GM18517 (cell line): ENCODE measurements at regions not wholly inside any gene's neighbourhood (a gene's known extent, or its start where the extent isn't known, plus 50 kb on each side); places are given as distances from the start of the nearest gene placed in this dataset.
"Not testable (repeated sequence)": the region's sequence is repeated elsewhere in the genome, so short reads cannot be mapped to it uniquely, and the experiment has no call there.

Source experiments
- ATAC-seq: cut with Tn5 transposase; IDR thresholded peaks from one replicate; pipeline ENCODE4 v1.9.1; 2021; ENCODE audit warnings: mild to moderate bottlenecking, moderate library complexity; ENCODE audit not compliant: unreplicated experiment

DNA sequence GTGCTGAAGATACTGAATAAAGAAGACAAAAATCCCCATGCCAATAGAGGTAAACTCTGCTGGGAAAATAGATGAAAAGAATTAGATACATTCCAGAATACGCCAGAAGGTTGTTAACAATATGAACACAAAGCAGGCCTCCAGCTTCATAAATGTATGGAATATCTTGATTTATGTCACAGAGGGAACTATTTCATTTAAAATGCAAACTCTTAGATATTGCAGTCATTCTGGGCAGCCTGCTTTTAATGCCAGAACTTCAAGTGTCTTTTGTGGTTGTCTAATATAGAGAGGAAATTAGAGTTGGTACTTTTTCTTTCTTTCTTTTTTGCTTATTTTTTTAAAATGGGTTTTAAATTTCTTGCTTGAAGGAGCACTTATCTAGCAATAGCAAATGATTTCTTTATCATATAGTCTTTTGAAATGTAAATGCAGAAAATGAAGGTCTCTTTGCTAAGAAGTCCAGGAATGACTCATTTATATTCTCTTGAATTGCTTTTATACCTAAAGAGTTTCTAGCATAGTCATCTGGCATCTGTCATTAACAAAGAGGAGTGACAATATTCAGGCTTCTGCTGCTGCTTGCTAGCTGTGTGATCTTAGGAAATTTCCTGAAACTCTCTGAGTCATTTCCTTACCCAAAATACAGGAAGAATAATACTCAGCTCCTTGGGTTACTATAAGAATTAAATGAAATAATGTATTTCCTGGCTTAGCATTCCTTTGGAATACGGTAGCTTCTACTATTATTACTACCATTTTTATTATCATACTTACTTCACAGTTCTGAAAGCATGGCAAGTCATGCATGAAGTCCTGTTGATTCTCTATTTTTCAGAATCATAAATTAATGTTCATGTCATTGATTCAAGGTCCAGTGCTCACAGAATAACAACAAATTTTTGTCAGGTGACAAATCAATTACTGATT, 527.6 kb downstream of the DIPK2A start:
- no peak for ATAC-seq

DNA sequence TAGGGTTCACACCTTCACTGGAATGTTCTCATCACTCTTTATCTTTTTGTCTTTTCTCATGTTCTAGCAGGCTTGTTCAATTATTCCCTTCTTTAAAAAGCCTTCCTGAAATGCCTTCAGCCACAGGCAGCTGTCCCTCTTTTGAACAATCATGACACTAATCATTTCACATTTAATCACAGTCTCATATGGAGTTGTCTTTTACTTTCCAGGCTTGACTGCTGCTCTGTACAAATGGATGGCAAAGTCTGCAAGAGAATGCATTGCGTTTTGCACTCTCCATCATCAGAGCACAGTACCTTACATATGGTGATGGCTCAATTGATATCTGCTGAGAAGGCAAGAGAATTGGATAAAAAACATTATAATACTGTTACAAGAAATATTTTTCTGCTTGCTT, 529.8 kb downstream of the DIPK2A start:
- no peak for ATAC-seq

DNA sequence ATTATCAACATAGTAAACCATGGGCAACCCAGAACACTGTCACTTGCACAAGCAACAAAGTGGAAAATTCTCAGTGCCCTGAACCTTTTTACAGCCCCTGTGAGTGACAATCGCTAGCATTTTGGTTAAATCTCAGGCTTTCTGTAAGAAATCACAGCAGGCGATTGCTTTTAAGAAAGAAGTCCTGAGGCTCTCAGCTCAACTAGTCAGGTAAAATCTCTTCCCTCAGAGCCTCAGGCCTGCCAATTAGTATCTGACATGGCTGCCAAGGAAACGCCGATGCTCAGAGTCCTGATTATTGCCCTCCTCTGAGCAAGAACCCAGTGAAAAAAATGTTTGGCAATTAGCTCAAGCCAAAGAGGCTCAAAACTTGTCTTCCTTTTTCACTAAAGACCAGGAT, 530.8 kb downstream of the DIPK2A start:
- no peak for ATAC-seq

DNA sequence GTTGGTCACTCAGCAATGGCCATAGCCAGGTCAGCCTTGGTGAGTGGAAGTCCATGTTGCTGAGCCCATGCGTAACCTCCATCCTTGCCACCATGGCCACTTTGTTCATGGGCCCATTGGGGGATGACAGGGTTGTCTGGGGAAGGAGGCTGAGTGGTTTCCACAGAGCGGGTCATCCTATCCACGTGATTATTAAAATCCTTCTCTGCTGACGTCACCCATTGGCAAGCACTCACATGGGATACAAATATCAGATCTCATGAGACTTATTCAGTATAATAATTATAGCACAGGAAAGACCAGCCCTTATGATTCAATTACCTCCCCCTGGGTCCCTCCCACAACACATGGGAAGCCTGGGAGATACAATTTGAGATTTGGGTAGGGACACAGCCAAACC, 534.8 kb downstream of the DIPK2A start:
- ATAC-seq = not testable (repeated sequence)

DNA sequence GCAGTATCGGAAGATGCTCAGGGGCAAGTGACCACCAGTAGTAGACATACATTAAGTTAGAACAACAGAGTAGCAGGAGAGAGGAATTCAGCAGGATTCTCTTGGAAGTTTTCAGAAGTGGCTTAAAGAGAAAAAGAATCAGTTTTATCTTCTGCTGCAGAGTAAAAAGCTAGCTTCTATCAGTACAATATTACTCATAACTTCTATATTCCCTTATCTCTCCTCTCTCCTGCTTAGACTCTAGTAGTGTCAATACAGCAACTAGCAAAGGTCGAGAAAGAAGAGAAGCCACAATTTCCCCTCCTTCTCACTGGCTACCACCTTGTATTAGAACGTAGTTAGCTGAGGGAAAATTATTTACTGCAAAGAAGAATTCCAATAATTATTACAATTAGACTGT, 539.7 kb downstream of the DIPK2A start:
- no peak for ATAC-seq

DNA sequence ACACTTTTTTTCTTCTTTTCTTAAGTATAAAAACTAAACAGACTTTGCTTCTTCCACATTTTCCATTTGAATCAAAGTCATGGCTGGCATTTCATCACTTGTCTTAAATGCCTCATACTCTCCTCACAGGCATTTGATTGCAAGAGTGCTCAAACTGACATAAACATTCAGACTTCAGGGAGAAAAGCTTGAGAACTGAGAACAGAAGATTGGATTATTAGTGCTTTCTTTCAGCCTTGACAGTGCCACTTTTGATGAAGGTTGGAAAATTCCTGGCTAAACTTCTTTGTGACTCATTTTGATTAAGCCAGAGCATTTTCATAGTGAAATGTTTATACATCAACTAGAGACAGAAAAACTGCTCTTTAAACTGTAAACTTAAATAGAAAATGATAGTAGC, 544.4 kb downstream of the DIPK2A start:
- ATAC-seq = no peak

DNA sequence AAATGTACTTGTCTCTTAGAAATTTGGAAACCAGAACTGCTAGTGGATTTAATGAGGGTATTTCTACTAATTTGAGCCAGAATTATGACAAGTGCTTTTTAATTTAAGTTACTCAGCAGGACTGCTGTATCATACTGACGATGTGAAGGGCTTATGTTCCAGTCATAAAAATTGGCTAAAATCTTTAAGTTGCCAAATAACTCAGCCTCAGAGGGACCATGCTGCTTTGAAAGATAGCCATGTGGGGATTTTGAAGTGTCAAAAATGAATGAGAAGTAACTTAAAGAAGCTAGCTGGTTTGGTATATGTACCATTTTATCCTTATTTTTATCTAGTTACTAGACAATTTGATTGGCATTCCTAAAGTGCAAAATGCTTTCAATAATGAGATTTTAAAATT, 545.0 kb downstream of the DIPK2A start:
- no peak for ATAC-seq

DNA sequence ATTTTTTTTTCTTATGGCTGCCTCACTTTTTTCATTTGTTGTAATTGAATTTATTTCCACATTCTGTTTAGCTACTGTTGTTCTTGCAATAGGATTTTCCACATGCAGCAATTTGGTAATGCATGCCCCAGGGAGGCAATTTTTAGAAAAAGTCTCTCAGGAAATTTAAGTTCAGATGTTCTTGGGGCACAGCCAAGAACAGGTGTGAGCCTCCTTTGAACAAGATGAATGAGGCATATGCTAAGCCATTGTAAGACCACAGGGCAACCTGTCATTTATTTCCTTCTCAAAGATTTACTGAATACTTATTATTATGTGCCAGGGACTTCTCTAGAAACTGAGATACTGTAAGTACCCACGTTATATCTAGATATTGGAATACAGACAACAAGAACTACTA, 549.5 kb downstream of the DIPK2A start:
- ATAC-seq = no peak

DNA sequence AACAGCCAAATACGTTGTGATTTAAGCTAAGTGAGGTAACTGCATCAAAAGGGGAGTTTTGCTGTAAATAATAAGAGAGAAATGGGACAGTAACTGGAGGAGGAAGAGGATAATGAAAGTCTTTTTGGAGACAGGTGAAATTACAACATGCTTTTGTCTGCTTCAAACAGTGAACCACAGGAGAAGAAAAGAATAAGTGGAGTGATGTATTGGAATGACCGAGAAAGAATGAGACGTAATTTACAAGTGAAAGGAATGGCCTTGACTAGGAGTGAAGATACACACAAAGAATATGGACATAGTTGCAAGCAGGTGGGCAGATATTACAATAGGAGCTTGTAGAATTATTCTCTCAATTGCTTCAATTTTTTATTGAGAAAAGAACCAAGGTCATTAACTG, 550.8 kb downstream of the DIPK2A start:
- ATAC-seq = no peak

DNA sequence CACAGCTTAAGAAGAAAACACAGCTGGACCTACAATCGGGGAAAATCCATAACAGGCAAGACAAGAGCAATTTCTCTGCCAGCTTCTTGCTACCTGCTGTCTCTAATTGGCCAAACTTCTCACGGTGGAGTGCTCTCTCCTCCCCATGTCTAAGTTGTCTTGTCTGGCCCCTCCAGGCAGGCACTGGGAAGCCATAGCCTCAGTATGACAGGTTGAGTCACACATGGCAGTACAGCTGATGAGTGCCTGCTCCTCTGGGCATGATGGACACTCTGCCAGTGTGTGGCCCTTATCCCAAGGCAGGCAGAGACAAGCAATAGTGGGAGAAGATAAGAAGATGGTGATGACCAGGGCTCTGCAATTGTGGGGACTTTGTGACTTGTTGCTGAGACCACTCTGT, 551.8 kb downstream of the DIPK2A start:
- no peak for ATAC-seq

DNA sequence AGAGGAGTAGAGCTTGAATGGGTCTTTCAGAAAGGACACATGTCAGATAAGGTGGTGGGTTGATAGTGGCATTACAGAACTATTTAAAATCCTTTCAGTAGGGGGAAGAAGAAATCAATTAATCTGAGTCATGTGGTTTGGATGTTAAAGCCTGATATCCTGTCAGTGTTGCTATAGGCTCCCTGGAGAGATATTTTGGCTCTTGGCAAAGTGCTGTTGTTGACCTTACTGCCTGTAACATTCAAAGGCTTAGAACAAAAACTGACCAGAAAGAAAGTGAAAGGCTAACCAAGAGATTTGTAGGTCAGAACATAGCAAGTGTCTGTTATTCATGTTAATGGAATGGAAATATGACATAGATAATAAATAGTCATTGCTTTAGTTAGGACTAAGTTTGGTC, 552.9 kb downstream of the DIPK2A start:
- no peak for ATAC-seq

DNA sequence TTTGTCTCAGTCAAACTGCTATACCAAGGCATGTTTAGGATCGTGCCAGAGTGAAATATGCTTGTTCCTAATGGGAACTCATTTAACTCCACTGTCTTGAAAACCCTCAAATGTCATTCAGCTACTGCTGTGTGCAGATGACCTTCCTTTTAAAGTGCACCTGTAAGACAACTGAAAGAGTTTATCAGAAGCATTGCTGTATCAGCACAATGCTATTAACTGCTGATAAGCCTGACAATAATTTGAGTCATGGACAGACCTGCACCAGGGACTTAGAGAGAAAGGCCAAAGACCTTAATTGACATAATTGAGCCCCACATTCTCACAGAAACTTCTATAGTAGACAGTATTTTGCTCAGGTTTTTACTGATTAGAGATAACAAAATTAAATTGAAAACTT, 557.9 kb downstream of the DIPK2A start:
- no peak for ATAC-seq

DNA sequence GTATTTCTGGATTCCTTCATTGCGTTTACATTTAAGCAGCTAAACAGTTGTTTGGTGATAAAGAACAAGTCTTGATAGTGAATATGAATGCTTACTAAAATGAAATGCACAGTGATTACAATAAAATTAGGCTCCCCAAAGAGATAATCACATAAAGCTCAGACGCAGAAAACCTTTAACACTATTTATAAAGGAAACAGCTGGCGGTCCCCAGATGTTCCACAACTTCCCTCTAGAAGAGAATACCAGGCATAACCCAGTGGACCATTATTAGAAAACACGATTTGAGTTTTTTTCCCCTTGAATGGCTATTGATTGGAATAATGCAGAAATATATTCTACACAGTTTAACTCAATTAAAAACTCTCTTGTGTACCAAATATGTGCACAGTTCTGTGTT, 573.2 kb downstream of the DIPK2A start:
- ATAC-seq = no peak

DNA sequence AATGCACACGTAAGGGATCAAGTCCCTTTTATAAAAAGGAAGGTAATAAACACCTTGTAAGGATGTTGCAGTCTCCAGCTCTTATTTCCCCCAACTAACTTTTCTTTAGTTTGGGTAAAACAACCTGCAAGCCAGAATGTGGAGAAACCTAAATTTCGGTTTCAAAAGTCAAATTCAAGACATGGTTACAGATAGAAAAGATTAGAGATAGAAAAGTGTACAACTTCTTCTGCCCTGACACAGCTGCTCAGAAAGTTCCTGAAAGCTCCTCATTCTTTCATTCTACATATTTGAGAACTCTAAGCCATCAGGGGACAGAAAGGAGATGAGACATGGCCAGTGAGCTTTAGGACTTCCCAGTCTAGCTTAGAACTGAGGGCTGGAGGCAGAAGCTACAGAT, 574.9 kb downstream of the DIPK2A start:
- no peak for ATAC-seq

DNA sequence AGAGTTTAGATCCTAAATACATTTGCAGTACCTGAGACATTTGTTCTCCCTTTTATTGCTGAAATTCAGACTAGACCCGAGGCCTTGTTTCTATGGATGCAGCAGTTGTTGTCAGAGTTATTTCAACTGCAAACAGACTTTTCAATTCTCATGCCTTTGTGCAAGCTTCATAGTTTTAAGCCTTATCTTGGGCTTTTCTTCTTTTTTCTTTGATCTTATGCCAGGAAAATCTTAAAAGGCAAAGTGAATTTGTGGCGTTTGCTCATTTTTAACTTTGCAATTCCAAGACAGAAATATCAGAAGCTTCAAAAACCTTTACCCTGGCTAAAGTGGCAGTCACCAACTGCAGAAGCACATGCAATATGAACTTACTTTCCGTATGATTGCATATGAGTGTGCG, 576.7 kb downstream of the DIPK2A start:
- ATAC-seq = no peak

DNA sequence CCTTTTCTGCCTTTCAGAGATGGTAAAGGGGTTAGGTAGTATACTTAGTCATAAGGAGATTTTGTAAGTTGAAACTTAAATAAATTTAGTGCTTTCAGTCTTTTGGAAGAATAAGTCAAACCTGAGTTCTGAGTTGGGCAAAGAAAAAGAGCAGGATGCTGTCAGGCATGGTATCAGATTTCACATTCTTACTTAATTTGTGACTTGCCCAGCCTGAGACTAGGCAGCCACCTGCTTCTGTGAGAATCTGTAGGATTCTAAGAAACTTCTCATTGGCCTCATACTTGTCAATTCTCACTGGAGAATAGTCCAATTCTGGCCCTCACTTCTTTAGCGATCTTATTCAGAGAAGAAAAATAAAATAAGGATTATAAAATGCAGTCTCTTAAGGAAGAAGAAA, 577.5 kb downstream of the DIPK2A start:
- no peak for ATAC-seq

DNA sequence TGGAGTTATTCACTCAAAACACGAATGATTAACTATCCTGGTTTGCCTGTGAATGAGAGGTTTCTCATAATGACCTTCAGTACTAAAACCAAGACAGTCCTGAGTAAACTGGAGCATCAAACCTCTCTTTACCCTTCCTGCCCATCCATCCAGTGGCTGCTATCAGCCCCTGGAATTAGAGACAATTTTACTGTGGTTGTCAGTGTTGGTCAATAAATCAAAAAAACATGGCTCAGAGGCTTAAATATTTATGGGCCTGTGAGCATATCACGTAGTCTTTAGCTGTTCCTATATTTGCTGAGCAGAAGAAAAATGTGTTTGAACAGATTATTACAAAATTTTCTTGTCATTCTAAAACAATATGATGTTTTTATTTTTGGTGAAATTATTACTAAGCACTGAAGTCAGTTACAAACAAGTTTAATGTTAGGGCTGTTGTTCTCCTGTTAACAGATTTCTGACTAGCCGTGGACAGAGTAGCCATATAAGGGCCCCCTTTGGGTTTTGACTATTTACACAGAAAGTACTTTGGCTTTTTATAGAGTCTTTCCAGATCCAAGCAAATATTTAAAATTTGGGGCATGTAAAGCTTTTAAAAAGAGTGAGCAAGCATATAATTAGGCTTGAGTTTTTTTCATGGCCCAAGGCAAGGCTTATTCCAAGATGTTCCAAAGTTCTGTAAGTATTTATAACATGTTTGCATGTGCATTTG, 580.9 kb downstream of the DIPK2A start:
- no peak for ATAC-seq

DNA sequence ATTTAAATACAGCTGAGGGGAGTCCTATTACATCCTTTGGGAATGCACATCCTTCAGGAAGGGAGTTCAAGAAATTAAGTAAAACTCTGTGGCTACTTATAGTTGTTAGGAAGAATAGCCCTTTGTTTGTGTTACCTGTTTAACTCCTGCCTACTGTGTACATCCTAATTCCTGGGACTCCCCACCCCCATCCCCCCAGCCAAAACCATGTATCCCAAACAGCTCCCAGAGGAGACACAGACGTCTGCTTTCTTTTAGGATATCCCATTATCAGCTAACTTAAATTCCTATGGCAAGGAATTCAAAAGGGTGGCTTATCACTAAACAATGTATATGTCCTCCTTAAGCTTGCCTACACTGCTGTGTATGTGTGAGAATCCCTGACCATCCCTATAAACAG, 581.7 kb downstream of the DIPK2A start:
- no peak for ATAC-seq

DNA sequence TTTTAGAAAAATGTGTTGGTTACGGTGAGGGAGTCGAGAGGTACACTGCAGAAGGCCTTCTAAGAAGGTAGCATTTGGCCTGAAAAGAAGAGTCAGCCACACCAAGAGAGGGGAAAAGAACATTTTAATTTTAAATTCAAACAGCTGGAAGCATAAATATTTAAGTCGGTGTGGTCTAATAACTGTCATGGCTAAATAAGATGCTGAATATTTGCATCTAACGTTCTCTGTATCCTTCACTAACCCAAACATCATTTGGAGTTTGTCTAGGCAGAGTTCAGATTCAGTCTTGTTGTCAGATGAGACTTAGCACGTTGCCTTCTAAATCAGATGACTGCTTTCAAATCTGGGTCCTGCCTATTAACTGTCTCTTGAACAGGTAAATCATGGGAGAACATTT, 583.3 kb downstream of the DIPK2A start:
- no peak for ATAC-seq

DNA sequence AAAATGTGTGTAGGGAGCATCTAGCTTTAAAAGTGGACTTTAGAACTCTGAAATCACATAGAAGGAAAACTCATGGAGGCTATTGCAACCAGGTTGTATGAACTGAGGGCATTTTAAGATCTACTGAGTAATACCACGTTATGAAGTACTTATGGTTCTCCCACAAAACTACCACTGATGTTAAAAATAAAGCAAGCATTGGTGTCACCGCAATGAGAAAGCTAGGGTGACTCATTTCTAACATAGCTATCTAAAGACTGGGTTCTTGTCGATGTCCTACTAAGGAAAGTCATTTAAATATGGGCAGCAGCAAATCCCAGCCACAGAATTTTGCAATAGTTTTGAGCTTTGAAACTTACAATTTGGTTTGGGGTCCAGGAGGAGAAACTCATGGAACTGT, 584.8 kb downstream of the DIPK2A start:
- ATAC-seq = peak; percentile 73

DNA sequence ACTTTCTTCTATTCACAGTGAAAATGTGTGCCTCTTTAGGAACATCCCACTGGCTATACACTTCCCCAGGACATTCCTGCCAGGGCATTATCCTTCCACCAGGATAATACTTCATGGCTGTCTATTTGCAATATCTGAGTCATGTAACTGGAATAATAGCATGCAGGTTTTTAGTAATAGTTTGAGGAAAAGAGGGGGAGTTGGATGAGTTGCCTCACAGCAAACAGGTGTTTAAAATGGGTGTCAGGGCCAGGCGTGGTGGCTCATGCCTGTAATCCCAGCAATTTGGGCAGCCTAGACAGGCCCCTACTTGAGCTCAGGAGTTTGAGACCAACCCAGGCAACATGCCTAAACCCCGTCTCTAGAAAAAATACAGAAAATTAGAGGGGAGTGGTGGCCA, 585.9 kb downstream of the DIPK2A start:
- no peak for ATAC-seq

DNA sequence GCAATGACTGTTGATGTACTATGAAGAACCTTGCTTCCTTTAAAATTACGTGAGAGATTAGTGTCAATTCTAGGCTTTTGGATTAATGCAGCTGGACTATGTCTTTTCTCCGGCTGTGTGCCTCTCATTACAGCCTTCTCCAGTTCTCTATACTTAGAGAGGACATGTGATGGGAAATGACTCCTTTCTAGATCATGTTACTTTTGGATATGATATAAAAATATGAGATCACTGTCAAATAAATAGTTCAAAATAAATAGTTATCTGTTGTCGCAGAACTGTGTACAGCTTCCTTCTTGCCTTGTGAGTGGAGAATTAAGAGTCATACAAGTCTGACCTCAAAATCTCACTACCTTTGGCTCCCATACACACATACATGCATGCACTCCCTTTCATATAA, 592.4 kb downstream of the DIPK2A start:
- no peak for ATAC-seq
